Epithelial cell of proximal tubule (primary cell): ENCODE measurements at regions not wholly inside any gene's neighbourhood (a gene's known extent, or its start where the extent isn't known, plus 50 kb on each side); places are given as distances from the start of the nearest gene placed in this dataset.

Experiments
- DNase-seq: peaks from one replicate; pipeline ENCODE4 v3.0.0-alpha.2; 2011; ENCODE audit warnings: low read depth
- H3K4me3 ChIP-seq: 2 replicates; pipeline ENCODE4 v1.5.1; 2011; ENCODE audit warnings: low read depth, mild to moderate bottlenecking, low read length
- CTCF ChIP-seq: conservative IDR thresholded peaks from 2 replicates; pipeline ENCODE4 v1.5.1; 2012; ENCODE audit warnings: low read depth, mild to moderate bottlenecking, low read length

- no peak overlapping the region for H3K4me3 ChIP-seq
- no peak for DNase-seq
- TF ChIP-seq CTCF, result no peak
Observed at GRCh38 chr5:2391021-2391420, 360.5 kb downstream of the IRX2 start.

- TF ChIP-seq CTCF, result no peak
- no peak for DNase-seq
- no peak overlapping the region for H3K4me3 ChIP-seq
Observed at GRCh38 chr5:2388571-2388970, 362.9 kb downstream of the IRX2 start.

- TF ChIP-seq CTCF, result no peak
Observed at GRCh38 chr5:2387634-2388325, 363.7 kb downstream of the IRX2 start.

GRCh38 chr5:2387250-2387633 is 364.2 kb downstream of the IRX2 start:
- DNase-seq, result no peak
- no peak overlapping the region for H3K4me3 ChIP-seq
- TF ChIP-seq CTCF, result no peak

More at GRCh38 chr5:2387634-2388325, 363.7 kb downstream of the IRX2 start:
- no peak overlapping the region for H3K4me3 ChIP-seq
- DNase-seq, result no peak

GRCh38 chr5:2385818-2386217 is 365.7 kb downstream of the IRX2 start:
- DNase-seq, result no peak
- no peak overlapping the region for H3K4me3 ChIP-seq
- no peak for TF ChIP-seq CTCF

- TF ChIP-seq CTCF, result no peak
- no peak for DNase-seq
- H3K4me3 ChIP-seq, result no peak overlapping the region
Observed at GRCh38 chr5:2383698-2384065, 367.8 kb downstream of the IRX2 start.
